DOHH2 (cell line): ENCODE measurements at regions not wholly inside any gene's neighbourhood (a gene's known extent, or its start where the extent isn't known, plus 50 kb on each side); places are given as distances from the start of the nearest gene placed in this dataset.

ENCODE experiments used
- H3F3A ChIP-seq: fragments of 200-600 bp; sonication (generic), shearing (Covaris generic); 2 replicates; pipeline ENCODE4 v1.6.0; 2016; ENCODE audit warnings: antibody characterized with exemption, mild to moderate bottlenecking; ENCODE audit not compliant: control insufficient read depth, insufficient read depth
- H3K27ac ChIP-seq: fragments of 200-600 bp; sonication (generic); 2 replicates; pipeline ENCODE4 v1.5.1; 2014; ENCODE audit warnings: low read depth, mild to moderate bottlenecking, low read length, moderate library complexity
- H3K27me3 ChIP-seq: fragments of 200-600 bp; sonication (generic); 2 replicates; pipeline ENCODE4 v1.6.1; 2014; ENCODE audit warnings: mild to moderate bottlenecking, low read length, mixed read lengths; ENCODE audit not compliant: control insufficient read depth
- H3K36me3 ChIP-seq: fragments of 200-600 bp; sonication (generic); 2 replicates; pipeline ENCODE4 v1.6.1; 2014; ENCODE audit warnings: mild to moderate bottlenecking, low read length, moderate library complexity, mixed read lengths; ENCODE audit not compliant: control insufficient read depth
- H3K4me1 ChIP-seq: fragments of 200-600 bp; sonication (generic); 2 replicates; pipeline ENCODE4 v1.6.1; 2014; ENCODE audit warnings: mild to moderate bottlenecking, low read length, mixed read lengths; ENCODE audit not compliant: control insufficient read depth
- H3K4me2 ChIP-seq: fragments of 200-600 bp; sonication (generic); 2 replicates; pipeline ENCODE4 v1.6.0; 2014; ENCODE audit warnings: mild to moderate bottlenecking, low read length, moderate library complexity
- H3K4me3 ChIP-seq: fragments of 200-600 bp; sonication (generic); 2 replicates; pipeline ENCODE4 v1.5.1; 2014; ENCODE audit warnings: mild to moderate bottlenecking, low read length, mixed read lengths
- H3K79me2 ChIP-seq: fragments of 200-600 bp; sonication (generic); 2 replicates; pipeline ENCODE4 v1.6.1; 2014; ENCODE audit warnings: mild to moderate bottlenecking, low read length, mixed read lengths; ENCODE audit not compliant: control insufficient read depth
- H3K9me2 ChIP-seq: fragments of 200-600 bp; sonication (generic); replicated peaks from 2 replicates; pipeline ENCODE4 v1.6.1; 2014; ENCODE audit warnings: mild to moderate bottlenecking, low read length, mixed read lengths; ENCODE audit not compliant: control insufficient read depth
- H3K9me3 ChIP-seq: fragments of 200-600 bp; sonication (generic); 2 replicates; pipeline ENCODE4 v1.6.1; 2014; ENCODE audit warnings: antibody characterized with exemption, low read length, mixed read lengths; ENCODE audit not compliant: control insufficient read depth, insufficient read depth
- H4K20me1 ChIP-seq: fragments of 200-600 bp; sonication (generic); 2 replicates; pipeline ENCODE4 v1.6.0; 2014; ENCODE audit warnings: low read depth, mild to moderate bottlenecking, antibody characterized with exemption, low read length, moderate library complexity; ENCODE audit not compliant: control insufficient read depth, insufficient read depth
- EZH2phosphoT487 ChIP-seq: fragments of 200-600 bp; sonication (generic); IDR thresholded peaks from 2 replicates; pipeline ENCODE4 v1.6.1; 2017; ENCODE audit warnings: borderline replicate concordance, mild to moderate bottlenecking, antibody characterized with exemption, low read length, moderate library complexity, mixed read lengths
- TF ChIP-seq, protein P1 (sequence below): fragments of 200-600 bp; sonication (generic); IDR thresholded peaks from one replicate; pipeline ENCODE4 v1.5.1; 2014; ENCODE audit warnings: antibody characterized with exemption, mild to moderate bottlenecking, low read depth, low read length; ENCODE audit not compliant: poor library complexity, severe bottlenecking

DNA sequence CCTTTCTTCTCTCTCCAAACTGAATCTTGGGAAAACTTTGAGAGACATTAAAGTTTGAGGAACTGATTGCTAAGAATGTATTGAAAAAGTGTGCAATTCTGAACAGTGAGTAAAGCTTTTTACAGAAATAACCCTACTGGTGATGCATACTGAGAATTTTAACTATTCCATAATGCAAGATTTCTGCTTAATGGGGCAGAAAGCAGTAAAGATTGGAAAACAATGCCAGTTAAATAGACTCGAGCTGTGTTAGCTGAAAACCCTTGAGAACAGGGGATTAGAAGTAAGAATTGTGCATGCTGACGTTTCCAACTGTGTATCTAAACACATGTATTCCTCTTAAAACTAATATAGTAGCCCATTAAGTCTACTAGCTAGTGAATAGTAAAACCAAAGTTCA is 1500.2 kb upstream of the PRMT6 start:
- H3K4me3 ChIP-seq: no peak overlapping the region
- H4K20me1 ChIP-seq: no peaks in the 10 kb centered on the region
- H3K9me2 ChIP-seq: no peaks in the 10 kb centered on the region
- no peaks in the 10 kb centered on the region for H3K4me1 ChIP-seq
- no peaks in the 10 kb centered on the region for H3K9me3 ChIP-seq
- no peak for TF ChIP-seq EZH2phosphoT487
- TF ChIP-seq, protein P1, sequence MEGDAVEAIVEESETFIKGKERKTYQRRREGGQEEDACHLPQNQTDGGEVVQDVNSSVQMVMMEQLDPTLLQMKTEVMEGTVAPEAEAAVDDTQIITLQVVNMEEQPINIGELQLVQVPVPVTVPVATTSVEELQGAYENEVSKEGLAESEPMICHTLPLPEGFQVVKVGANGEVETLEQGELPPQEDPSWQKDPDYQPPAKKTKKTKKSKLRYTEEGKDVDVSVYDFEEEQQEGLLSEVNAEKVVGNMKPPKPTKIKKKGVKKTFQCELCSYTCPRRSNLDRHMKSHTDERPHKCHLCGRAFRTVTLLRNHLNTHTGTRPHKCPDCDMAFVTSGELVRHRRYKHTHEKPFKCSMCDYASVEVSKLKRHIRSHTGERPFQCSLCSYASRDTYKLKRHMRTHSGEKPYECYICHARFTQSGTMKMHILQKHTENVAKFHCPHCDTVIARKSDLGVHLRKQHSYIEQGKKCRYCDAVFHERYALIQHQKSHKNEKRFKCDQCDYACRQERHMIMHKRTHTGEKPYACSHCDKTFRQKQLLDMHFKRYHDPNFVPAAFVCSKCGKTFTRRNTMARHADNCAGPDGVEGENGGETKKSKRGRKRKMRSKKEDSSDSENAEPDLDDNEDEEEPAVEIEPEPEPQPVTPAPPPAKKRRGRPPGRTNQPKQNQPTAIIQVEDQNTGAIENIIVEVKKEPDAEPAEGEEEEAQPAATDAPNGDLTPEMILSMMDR: no peak
- no peak overlapping the region for H3K4me2 ChIP-seq
- no peaks in the 10 kb centered on the region for H3K79me2 ChIP-seq
- H3K27ac ChIP-seq: no peak overlapping the region
- no peaks in the 10 kb centered on the region for H3F3A ChIP-seq
- H3K27me3 ChIP-seq: no peaks in the 10 kb centered on the region
- H3K36me3 ChIP-seq: no peaks in the 10 kb centered on the region

DNA sequence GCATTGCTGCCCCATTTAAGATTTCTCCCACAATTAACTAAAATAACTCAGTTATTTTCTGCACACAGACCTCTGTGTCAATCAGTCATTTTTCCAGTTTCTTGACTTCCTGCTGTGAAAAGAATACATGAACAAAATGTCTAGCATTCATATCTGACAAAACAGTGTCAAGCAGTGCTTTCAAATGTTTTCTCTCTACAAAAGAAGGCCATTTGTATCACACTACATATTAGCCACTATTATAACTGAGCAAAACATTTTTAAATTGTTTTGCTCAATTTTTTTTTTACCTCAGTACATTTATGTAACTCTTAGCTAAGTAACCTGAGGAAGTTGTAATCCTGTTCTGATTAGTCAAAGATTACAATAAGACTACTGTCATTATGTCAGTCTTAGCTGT is 1498.5 kb upstream of the PRMT6 start:
- Histone ChIP-seq H3F3A (no peaks in the 10 kb centered on the region), H3K4me3 (no peak overlapping the region)

DNA sequence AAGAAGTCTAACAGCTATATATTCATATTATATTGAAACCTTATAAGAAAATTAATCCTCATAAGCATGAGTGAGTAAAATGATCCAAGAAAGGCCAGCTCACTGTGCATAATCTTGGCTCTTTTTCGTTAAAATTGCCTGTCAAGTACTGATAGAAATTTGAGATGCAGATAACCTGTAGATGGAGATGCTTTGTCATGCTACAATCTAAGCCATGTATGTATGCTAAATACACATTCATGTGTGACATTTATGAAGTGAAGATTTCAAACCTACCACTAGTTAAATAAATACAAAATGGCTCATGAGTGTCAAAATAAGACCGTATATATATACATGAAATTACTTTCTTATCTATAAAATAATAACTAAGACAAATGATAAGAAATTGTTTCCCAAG is 1491.5 kb upstream of the PRMT6 start:
- H3K27me3 ChIP-seq: no peaks in the 10 kb centered on the region
- no peaks in the 10 kb centered on the region for H3K36me3 ChIP-seq
- no peaks in the 10 kb centered on the region for H3K9me3 ChIP-seq
- no peak overlapping the region for H3K27ac ChIP-seq
- no peaks in the 10 kb centered on the region for H3K79me2 ChIP-seq
- H3K4me2 ChIP-seq: no peak overlapping the region
- no peaks in the 10 kb centered on the region for H3K9me2 ChIP-seq
- no peak overlapping the region for H3K4me3 ChIP-seq
- H4K20me1 ChIP-seq: no peaks in the 10 kb centered on the region
- no peaks in the 10 kb centered on the region for H3K4me1 ChIP-seq
- H3F3A ChIP-seq: no peaks in the 10 kb centered on the region
- TF ChIP-seq, protein P1: no peak
- TF ChIP-seq EZH2phosphoT487: no peak

More for the DNA sequence above, 1498.5 kb upstream of the PRMT6 start:
- Histone ChIP-seq H3K4me1 (no peaks in the 10 kb centered on the region), H3K36me3 (no peaks in the 10 kb centered on the region), H3K9me3 (no peaks in the 10 kb centered on the region), H3K4me2 (no peak overlapping the region), H3K27me3 (no peaks in the 10 kb centered on the region), H3K79me2 (no peaks in the 10 kb centered on the region), H4K20me1 (no peaks in the 10 kb centered on the region), H3K27ac (no peak overlapping the region), H3K9me2 (no peaks in the 10 kb centered on the region)
- TF ChIP-seq, protein P1: no peak
- TF ChIP-seq EZH2phosphoT487: no peak

DNA sequence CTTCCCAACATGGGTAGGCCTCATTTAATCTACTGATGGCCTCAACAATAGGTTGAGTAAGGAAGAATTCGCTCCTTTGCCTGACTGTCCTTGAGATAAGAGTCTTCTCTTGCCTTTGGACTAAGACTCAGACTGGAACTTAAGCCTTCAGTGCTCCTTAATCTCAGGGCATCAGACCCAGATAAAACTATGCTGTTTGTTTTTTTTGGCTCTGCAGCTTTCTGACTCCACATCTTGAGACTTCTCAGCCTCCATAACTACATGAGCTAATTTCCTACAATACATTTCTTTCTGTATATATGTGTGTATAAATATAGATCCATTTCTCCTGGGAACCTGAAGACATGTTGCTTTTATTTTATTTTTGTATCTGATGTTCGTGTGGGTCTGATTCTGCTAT is 1470.7 kb upstream of the PRMT6 start:
- H3K36me3 ChIP-seq: no peaks in the 10 kb centered on the region
- TF ChIP-seq, protein P1: no peak
- no peak for TF ChIP-seq EZH2phosphoT487
- no peaks in the 10 kb centered on the region for H3K9me2 ChIP-seq
- no peaks in the 10 kb centered on the region for H3K27me3 ChIP-seq
- no peaks in the 10 kb centered on the region for H3K9me3 ChIP-seq
- no peak overlapping the region for H3K4me2 ChIP-seq
- H3K27ac ChIP-seq: no peak overlapping the region
- no peaks in the 10 kb centered on the region for H4K20me1 ChIP-seq
- H3K4me3 ChIP-seq: no peak overlapping the region
- no peaks in the 10 kb centered on the region for H3K4me1 ChIP-seq
- H3F3A ChIP-seq: no peaks in the 10 kb centered on the region
- no peaks in the 10 kb centered on the region for H3K79me2 ChIP-seq
